CD14-positive monocyte (primary cell): ENCODE measurements at regions not wholly inside any gene's neighbourhood (a gene's known extent, or its start where the extent isn't known, plus 50 kb on each side); places are given as distances from the start of the nearest gene placed in this dataset.

Experiments used
- DNase-seq, 3 donors: peaks; one replicate each; pipeline ENCODE4 v3.0.0-alpha.2; 2011 to 2022
- H2AFZ ChIP-seq: 2 replicates; pipeline ENCODE4 v1.6.0; 2012; ENCODE audit warnings: mild to moderate bottlenecking, low read depth, low read length, inconsistent platforms; ENCODE audit not compliant: insufficient read depth, poor library complexity, severe bottlenecking
- H3K27ac ChIP-seq, 2 donors: 1 replicate in 1 of 2; 2 replicates in 1 of 2; pipeline ENCODE4 v1.5.1; 2012 to 2013; ENCODE audit warnings: low read length in 2 of 2, control low read depth in 1 of 2, inconsistent platforms in 1 of 2, low read depth in 1 of 2, mild to moderate bottlenecking in 1 of 2
- H3K27me3 ChIP-seq, 2 donors: one replicate each; pipeline versions ENCODE4 v1.6.0 to v1.6.1; 2011 to 2013; ENCODE audit warnings: low read length in 2 of 2; ENCODE audit not compliant: control insufficient read depth in 2 of 2, insufficient read depth in 2 of 2
- H3K36me3 ChIP-seq, 2 donors: replicated peaks in 1 of 2; 1 replicate in 1 of 2; 2 replicates in 1 of 2; pipeline versions ENCODE4 v1.5.1 to v1.6.1; 2012 to 2013; ENCODE audit warnings: low read length in 2 of 2, control low read depth in 1 of 2, inconsistent platforms in 1 of 2, mild to moderate bottlenecking in 1 of 2; ENCODE audit not compliant: insufficient read depth in 2 of 2, control insufficient read depth in 1 of 2
- H3K4me1 ChIP-seq, 2 donors: 1 replicate in 1 of 2; 2 replicates in 1 of 2; pipeline versions ENCODE4 v1.5.1 to v1.6.1; 2012 to 2013; ENCODE audit warnings: low read length in 2 of 2, control low read depth in 1 of 2, inconsistent platforms in 1 of 2, mild to moderate bottlenecking in 1 of 2, moderate library complexity in 1 of 2; ENCODE audit not compliant: insufficient read depth in 2 of 2, control insufficient read depth in 1 of 2
- H3K4me2 ChIP-seq: replicated peaks from 2 replicates; pipeline ENCODE3; 2012; ENCODE audit warnings: low read length, moderate library complexity, mild to moderate bottlenecking; ENCODE audit not compliant: poor library complexity, severe bottlenecking; ENCODE audit errors: extremely low read depth
- H3K4me3 ChIP-seq, 3 experiments: fragments of 200-600 bp in 1 of 3; sonication (generic) in 1 of 3; replicated peaks in 1 of 3; 1 replicate in 2 of 3; 2 replicates in 1 of 3; pipeline ENCODE4 v1.5.1; 2011 to 2013; ENCODE audit warnings: low read length in 3 of 3, mild to moderate bottlenecking in 3 of 3, control low read depth in 2 of 3, low read depth in 2 of 3, inconsistent platforms in 1 of 3, moderate library complexity in 1 of 3
- H3K79me2 ChIP-seq: 2 replicates; pipeline ENCODE4 v1.6.0; 2012; ENCODE audit warnings: mild to moderate bottlenecking, control low read depth, inconsistent platforms, low read length, moderate library complexity; ENCODE audit not compliant: insufficient read depth
- H3K9ac ChIP-seq: 2 replicates; pipeline ENCODE4 v1.6.0; 2017; ENCODE audit warnings: low read length, mild to moderate bottlenecking; ENCODE audit not compliant: insufficient read depth, poor library complexity, severe bottlenecking
- H3K9me3 ChIP-seq, 2 donors: replicated peaks in 1 of 2; 1 replicate in 1 of 2; 2 replicates in 1 of 2; pipeline versions ENCODE4 v1.5.1 to v1.6.1; 2012 to 2013; ENCODE audit warnings: low read length in 2 of 2, control low read depth in 1 of 2; ENCODE audit not compliant: control insufficient read depth in 1 of 2, insufficient read depth in 1 of 2
- H4K20me1 ChIP-seq: 2 replicates; pipeline ENCODE4 v1.6.0; 2012; ENCODE audit warnings: mild to moderate bottlenecking, low read length, control low read depth, moderate library complexity; ENCODE audit not compliant: insufficient read depth
- H3K27ac Mint-ChIP-seq, 7 donors: one replicate each; pipeline ENCODE4 v1.8.0; 2020; ENCODE audit warnings: mild to moderate bottlenecking in 7 of 7, mixed read lengths in 7 of 7, moderate library complexity in 6 of 7, inconsistent platforms in 2 of 7
- H3K27me3 Mint-ChIP-seq, 3 donors: one replicate each; pipeline ENCODE4 v1.8.0; 2021 to 2022; ENCODE audit warnings: low read depth in 3 of 3, mild to moderate bottlenecking in 3 of 3, mixed read lengths in 3 of 3, moderate library complexity in 3 of 3, inconsistent platforms in 1 of 3
- H3K36me3 Mint-ChIP-seq, 2 donors: one replicate each; pipeline ENCODE4 v1.8.0; 2020; ENCODE audit warnings: mixed read lengths in 2 of 2, inconsistent platforms in 1 of 2, mild to moderate bottlenecking in 1 of 2
- H3K4me1 Mint-ChIP-seq: one replicate; pipeline ENCODE4 v1.8.0; 2020; ENCODE audit warnings: mild to moderate bottlenecking, mixed read lengths
- H3K4me3 Mint-ChIP-seq, 2 donors: one replicate each; pipeline ENCODE4 v1.8.0; 2020; ENCODE audit warnings: mild to moderate bottlenecking in 2 of 2, mixed read lengths in 2 of 2, moderate library complexity in 1 of 2
- H3K9me3 Mint-ChIP-seq, 7 donors: one replicate each; pipeline ENCODE4 v1.8.0; 2020 to 2022; ENCODE audit warnings: mixed read lengths in 7 of 7, mild to moderate bottlenecking in 6 of 7, moderate library complexity in 6 of 7, inconsistent platforms in 2 of 7
- WGBS: methylation state at CpG from one replicate; pipeline ENCODE4 v1.1.5; 2013; ENCODE audit warnings: missing lambda C conversion rate; ENCODE audit not compliant: insufficient coverage; 5-methylcytosine and 5-hydroxymethylcytosine counted together
- intact Hi-C, 2 donors: fragments of 100-400 bp; cut with micrococcal nuclease; formaldehyde crosslinking; loops; one replicate each; pipeline versions ENCODE4 v1.15.0 to v1.15.1; 2023
- TF ChIP-seq, protein P1 (sequence below): fragments of 200-600 bp; IDR thresholded peaks from one replicate; pipeline ENCODE4 v1.8.0; 2022; ENCODE audit warnings: antibody characterized with exemption, mild to moderate bottlenecking

DNA sequence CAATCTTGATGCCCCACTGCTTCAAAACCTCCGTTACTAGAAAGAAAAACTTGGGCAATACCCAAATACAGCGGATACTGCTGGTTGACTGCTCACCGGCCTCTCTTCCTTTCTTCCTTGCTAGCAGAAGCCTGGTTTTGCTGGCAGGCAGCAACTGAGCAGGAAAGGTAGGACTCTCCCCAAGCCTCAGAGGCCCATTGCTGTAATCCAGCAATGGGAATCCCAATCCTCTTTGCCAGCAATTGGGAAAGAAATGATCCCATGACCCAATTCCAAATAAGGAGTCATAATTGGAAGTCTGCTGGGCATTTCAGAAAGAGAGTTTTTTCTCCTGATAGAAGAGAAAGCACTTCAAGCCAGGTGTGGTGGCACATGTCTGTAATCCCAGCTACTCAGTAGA lies 394.5 kb downstream of the BCOR start:
- Mint-ChIP-seq H3K4me1 (no peaks in the 10 kb centered on the region), H3K9me3 (peaks cover 0 to 5% (median 0%) of the 10 kb centered on the region in 7 donors), H3K36me3 (no peaks in the 10 kb centered on the region), H3K27me3 (peaks cover 0 to 2% (median 0%) of the 10 kb centered on the region in 3 donors), H3K27ac (no peak overlapping the region), H3K4me3 (no peak overlapping the region)
- H3K9me3 ChIP-seq, result no peaks in the 10 kb centered on the region
- no peak overlapping the region for H3K27ac ChIP-seq
- no peaks in the 10 kb centered on the region for H3K27me3 ChIP-seq
- 59% methylated on average over 3 of the region's 3 CpGs for WGBS
- no peak for DNase-seq
- H3K9ac ChIP-seq, result no peak overlapping the region
- H3K79me2 ChIP-seq, result no peaks in the 10 kb centered on the region
- intact Hi-C loops, result no loop called here
- no peak overlapping the region for H3K4me2 ChIP-seq
- no peak overlapping the region for H2AFZ ChIP-seq
- no peaks in the 10 kb centered on the region for H4K20me1 ChIP-seq
- no peaks in the 10 kb centered on the region for H3K4me1 ChIP-seq
- H3K4me3 ChIP-seq, result no peak overlapping the region
- TF ChIP-seq, protein P1, sequence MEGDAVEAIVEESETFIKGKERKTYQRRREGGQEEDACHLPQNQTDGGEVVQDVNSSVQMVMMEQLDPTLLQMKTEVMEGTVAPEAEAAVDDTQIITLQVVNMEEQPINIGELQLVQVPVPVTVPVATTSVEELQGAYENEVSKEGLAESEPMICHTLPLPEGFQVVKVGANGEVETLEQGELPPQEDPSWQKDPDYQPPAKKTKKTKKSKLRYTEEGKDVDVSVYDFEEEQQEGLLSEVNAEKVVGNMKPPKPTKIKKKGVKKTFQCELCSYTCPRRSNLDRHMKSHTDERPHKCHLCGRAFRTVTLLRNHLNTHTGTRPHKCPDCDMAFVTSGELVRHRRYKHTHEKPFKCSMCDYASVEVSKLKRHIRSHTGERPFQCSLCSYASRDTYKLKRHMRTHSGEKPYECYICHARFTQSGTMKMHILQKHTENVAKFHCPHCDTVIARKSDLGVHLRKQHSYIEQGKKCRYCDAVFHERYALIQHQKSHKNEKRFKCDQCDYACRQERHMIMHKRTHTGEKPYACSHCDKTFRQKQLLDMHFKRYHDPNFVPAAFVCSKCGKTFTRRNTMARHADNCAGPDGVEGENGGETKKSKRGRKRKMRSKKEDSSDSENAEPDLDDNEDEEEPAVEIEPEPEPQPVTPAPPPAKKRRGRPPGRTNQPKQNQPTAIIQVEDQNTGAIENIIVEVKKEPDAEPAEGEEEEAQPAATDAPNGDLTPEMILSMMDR, result no peak
- H3K36me3 ChIP-seq, result no peaks in the 10 kb centered on the region

DNA sequence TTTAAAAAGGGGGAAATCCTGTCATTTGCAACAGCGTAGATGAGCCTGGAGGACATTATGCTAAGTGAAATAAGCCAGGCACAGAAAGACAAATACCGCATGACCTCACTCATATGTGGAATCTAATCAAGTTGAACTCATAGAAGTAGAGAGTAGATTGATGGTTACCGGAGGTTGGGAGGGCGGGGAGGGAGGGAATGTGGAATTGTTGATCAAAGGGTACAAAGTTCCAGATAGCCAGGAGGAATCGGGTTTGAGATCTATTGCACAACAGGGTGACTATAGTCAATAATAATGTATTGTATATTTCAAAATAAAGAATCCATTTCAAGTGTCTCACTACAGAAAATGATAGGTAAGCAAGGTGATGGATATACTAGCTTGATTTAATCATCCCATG lies 393.2 kb downstream of the BCOR start:
- Histone ChIP-seq H3K9me3 (no peaks in the 10 kb centered on the region), H3K27ac (no peak overlapping the region), H4K20me1 (no peaks in the 10 kb centered on the region), H3K79me2 (no peaks in the 10 kb centered on the region), H2AFZ (no peak overlapping the region), H3K4me1 (no peaks in the 10 kb centered on the region), H3K4me2 (no peak overlapping the region), H3K27me3 (peaks cover 0 to under 1% of the 10 kb centered on the region in 2 donors), H3K36me3 (no peaks in the 10 kb centered on the region), H3K9ac (no peak overlapping the region), H3K4me3 (no peak overlapping the region)
- Mint-ChIP-seq H3K27ac (no peak overlapping the region), H3K9me3 (peaks cover 0 to 5% (median 0%) of the 10 kb centered on the region in 7 donors), H3K4me1 (no peaks in the 10 kb centered on the region), H3K36me3 (no peaks in the 10 kb centered on the region), H3K27me3 (peaks cover 0 to 6% (median 0%) of the 10 kb centered on the region in 3 donors), H3K4me3 (no peak overlapping the region)
- intact Hi-C loops, result no loop called here
- WGBS, result no CpG with 5 or more reads among the region's 5 CpGs
- TF ChIP-seq, protein P1, result no peak
- no peak for DNase-seq
